ENCODE measurements at regions not wholly inside any gene's neighbourhood (a gene's known extent, or its start where the extent isn't known, plus 50 kb on each side); places are given as distances from the start of the nearest gene placed in this dataset.

DNA sequence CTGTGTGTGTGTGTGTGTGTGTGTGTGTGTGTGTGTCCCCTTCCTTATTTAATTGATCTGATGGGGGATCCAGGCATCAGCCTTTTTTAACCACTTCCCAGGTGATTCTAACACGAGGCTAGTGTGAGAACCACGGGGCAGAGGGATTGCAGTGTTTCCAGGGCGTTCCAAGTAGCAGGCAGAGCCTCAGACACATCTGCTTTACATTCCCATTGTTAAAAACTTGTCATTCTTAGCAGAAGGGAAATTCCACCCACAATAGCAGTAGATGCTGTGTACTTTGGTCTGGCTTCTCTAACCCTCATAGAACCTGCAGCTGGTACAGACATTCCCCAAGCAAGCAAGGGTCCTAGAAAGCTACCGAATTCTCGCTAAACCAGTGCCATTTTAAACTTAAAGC is 81.9 kb upstream of the SLC30A5 start:
- ATAC-seq, result peak; percentile 35; the same call in 2 of the 3 replicates
- TF ChIP-seq RARB (CRISPR knock-in tag; IDR thresholded peaks at IDR 0.05), result no peak
- TF ChIP-seq PATZ1 (CRISPR knock-in tag; IDR thresholded peaks at IDR 0.05; ENCODE audit: borderline replicate concordance), result no peak
- no peak for TF ChIP-seq ZNF70 (CRISPR knock-in tag; IDR thresholded peaks at IDR 0.05)
- TF ChIP-seq, protein P1, sequence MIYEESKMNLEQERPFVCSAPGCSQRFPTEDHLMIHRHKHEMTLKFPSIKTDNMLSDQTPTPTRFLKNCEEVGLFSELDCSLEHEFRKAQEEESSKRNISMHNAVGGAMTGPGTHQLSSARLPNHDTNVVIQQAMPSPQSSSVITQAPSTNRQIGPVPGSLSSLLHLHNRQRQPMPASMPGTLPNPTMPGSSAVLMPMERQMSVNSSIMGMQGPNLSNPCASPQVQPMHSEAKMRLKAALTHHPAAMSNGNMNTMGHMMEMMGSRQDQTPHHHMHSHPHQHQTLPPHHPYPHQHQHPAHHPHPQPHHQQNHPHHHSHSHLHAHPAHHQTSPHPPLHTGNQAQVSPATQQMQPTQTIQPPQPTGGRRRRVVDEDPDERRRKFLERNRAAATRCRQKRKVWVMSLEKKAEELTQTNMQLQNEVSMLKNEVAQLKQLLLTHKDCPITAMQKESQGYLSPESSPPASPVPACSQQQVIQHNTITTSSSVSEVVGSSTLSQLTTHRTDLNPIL (CRISPR knock-in tag; IDR thresholded peaks at IDR 0.05; ENCODE audit: low read depth), result no peak
- TF ChIP-seq TSHZ2 (CRISPR knock-in tag; IDR thresholded peaks at IDR 0.05), result no peak
- TF ChIP-seq ZFP30 (CRISPR knock-in tag; IDR thresholded peaks at IDR 0.05), result no peak
- TF ChIP-seq ISL1 (CRISPR knock-in tag; IDR thresholded peaks at IDR 0.05), result no peak
- TF ChIP-seq ZC3H10 (CRISPR knock-in tag; IDR thresholded peaks at IDR 0.05), result no peak
- no peak for TF ChIP-seq BACH2 (CRISPR knock-in tag; IDR thresholded peaks at IDR 0.05; ENCODE audit: borderline replicate concordance)
- TF ChIP-seq, protein P2, sequence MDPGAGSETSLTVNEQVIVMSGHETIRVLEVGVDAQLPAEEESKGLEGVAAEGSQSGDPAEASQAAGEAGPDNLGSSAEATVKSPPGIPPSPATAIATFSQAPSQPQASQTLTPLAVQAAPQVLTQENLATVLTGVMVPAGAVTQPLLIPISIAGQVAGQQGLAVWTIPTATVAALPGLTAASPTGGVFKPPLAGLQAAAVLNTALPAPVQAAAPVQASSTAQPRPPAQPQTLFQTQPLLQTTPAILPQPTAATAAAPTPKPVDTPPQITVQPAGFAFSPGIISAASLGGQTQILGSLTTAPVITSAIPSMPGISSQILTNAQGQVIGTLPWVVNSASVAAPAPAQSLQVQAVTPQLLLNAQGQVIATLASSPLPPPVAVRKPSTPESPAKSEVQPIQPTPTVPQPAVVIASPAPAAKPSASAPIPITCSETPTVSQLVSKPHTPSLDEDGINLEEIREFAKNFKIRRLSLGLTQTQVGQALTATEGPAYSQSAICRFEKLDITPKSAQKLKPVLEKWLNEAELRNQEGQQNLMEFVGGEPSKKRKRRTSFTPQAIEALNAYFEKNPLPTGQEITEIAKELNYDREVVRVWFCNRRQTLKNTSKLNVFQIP (CRISPR knock-in tag; IDR thresholded peaks at IDR 0.05; ENCODE audit: borderline replicate concordance, low read depth), result no peak
- TF ChIP-seq GLIS3 (CRISPR knock-in tag; IDR thresholded peaks at IDR 0.05), result no peak
- no peak for TF ChIP-seq ZNF8 (CRISPR knock-in tag; IDR thresholded peaks at IDR 0.05)
- TF ChIP-seq PPARA (CRISPR knock-in tag; IDR thresholded peaks at IDR 0.05; ENCODE audit: borderline replicate concordance), result no peak
- no peak for TF ChIP-seq ARNTL (CRISPR knock-in tag; IDR thresholded peaks at IDR 0.05; ENCODE audit: borderline replicate concordance, low read depth)
- TF ChIP-seq ZNF565 (CRISPR knock-in tag; conservative IDR thresholded peaks at IDR 0.05; ENCODE audit: low read depth), result no peak
- no peak for TF ChIP-seq OSR1 (CRISPR knock-in tag; IDR thresholded peaks at IDR 0.05)
- TF ChIP-seq, protein P3, sequence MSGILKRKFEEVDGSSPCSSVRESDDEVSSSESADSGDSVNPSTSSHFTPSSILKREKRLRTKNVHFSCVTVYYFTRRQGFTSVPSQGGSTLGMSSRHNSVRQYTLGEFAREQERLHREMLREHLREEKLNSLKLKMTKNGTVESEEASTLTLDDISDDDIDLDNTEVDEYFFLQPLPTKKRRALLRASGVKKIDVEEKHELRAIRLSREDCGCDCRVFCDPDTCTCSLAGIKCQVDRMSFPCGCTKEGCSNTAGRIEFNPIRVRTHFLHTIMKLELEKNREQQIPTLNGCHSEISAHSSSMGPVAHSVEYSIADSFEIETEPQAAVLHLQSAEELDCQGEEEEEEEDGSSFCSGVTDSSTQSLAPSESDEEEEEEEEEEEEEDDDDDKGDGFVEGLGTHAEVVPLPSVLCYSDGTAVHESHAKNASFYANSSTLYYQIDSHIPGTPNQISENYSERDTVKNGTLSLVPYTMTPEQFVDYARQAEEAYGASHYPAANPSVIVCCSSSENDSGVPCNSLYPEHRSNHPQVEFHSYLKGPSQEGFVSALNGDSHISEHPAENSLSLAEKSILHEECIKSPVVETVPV (CRISPR knock-in tag; IDR thresholded peaks at IDR 0.05), result no peak
- no peak for TF ChIP-seq TCF4 (CRISPR knock-in tag; IDR thresholded peaks at IDR 0.05; ENCODE audit: borderline replicate concordance)
- no peak for TF ChIP-seq TOX (CRISPR knock-in tag; IDR thresholded peaks at IDR 0.05; ENCODE audit: borderline replicate concordance)
- no peak for TF ChIP-seq CSDC2 (CRISPR knock-in tag; IDR thresholded peaks at IDR 0.05)

DNA sequence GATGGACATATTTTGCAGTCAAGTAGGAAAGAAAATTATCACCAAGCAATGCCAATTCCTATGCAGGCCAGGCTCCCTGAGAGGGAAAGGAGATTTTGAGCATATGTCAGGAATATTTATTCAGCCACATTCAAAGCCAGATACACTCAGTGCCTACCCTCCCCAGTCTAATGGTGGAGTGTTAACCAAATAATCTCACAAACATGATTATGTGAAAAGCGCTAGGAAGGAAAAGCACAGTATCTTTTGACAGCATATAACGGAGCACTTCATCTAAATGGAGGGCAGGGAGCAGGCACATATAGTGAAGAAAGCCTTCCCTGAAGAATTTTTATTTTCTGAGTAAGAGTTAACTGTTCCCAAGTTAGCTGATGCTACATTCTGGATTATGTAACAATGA is 80.3 kb upstream of the SLC30A5 start:
- no peak for ATAC-seq
- TF ChIP-seq ZFP30 (CRISPR knock-in tag; IDR thresholded peaks at IDR 0.05), result no peak
- no peak for TF ChIP-seq ZC3H10 (CRISPR knock-in tag; IDR thresholded peaks at IDR 0.05)
- no peak for TF ChIP-seq TSHZ2 (CRISPR knock-in tag; IDR thresholded peaks at IDR 0.05)
- no peak for TF ChIP-seq TOX (CRISPR knock-in tag; IDR thresholded peaks at IDR 0.05; ENCODE audit: borderline replicate concordance)
- TF ChIP-seq ISL1 (CRISPR knock-in tag; IDR thresholded peaks at IDR 0.05), result no peak
- no peak for TF ChIP-seq GLIS3 (CRISPR knock-in tag; IDR thresholded peaks at IDR 0.05)
- no peak for TF ChIP-seq ARNTL (CRISPR knock-in tag; IDR thresholded peaks at IDR 0.05; ENCODE audit: borderline replicate concordance, low read depth)
- TF ChIP-seq TCF4 (CRISPR knock-in tag; IDR thresholded peaks at IDR 0.05; ENCODE audit: borderline replicate concordance), result no peak
- TF ChIP-seq ESRRG (CRISPR knock-in tag; IDR thresholded peaks at IDR 0.05), result no peak
- no peak for TF ChIP-seq RARB (CRISPR knock-in tag; IDR thresholded peaks at IDR 0.05)
- TF ChIP-seq PATZ1 (CRISPR knock-in tag; IDR thresholded peaks at IDR 0.05; ENCODE audit: borderline replicate concordance), result no peak
- TF ChIP-seq ZNF565 (CRISPR knock-in tag; conservative IDR thresholded peaks at IDR 0.05; ENCODE audit: low read depth), result no peak
- no peak for TF ChIP-seq CSDC2 (CRISPR knock-in tag; IDR thresholded peaks at IDR 0.05)
- TF ChIP-seq OSR1 (CRISPR knock-in tag; IDR thresholded peaks at IDR 0.05), result no peak
- TF ChIP-seq, protein P1 (CRISPR knock-in tag; IDR thresholded peaks at IDR 0.05; ENCODE audit: low read depth), result no peak
- no peak for TF ChIP-seq BACH2 (CRISPR knock-in tag; IDR thresholded peaks at IDR 0.05; ENCODE audit: borderline replicate concordance)
- TF ChIP-seq ZNF8 (CRISPR knock-in tag; IDR thresholded peaks at IDR 0.05), result no peak

All from SK-N-SH treated with all-trans-retinoic acid at 6 μM for 48 hours (cell line).